HG02938 (cell line): ENCODE measurements at regions not wholly inside any gene's neighbourhood (a gene's known extent, or its start where the extent isn't known, plus 50 kb on each side); places are given as distances from the start of the nearest gene placed in this dataset.

Source experiments
- ATAC-seq: cut with Tn5 transposase; IDR thresholded peaks from one replicate; pipeline ENCODE4 v1.9.1; 2021; ENCODE audit warnings: mild to moderate bottlenecking, moderate library complexity; ENCODE audit not compliant: unreplicated experiment

- ATAC-seq = no peak
Measured at GRCh38 chr4:23667659-23668058, 222.2 kb downstream of the PPARGC1A start.

- no peak for ATAC-seq
Measured at GRCh38 chr4:23660865-23661264, 229.0 kb downstream of the PPARGC1A start.

GRCh38 chr4:23654791-23655190 is 235.1 kb downstream of the PPARGC1A start:
- ATAC-seq = no peak

- no peak for ATAC-seq
Measured at GRCh38 chr4:23648854-23649596, 240.8 kb downstream of the PPARGC1A start.

- no peak for ATAC-seq
Measured at GRCh38 chr4:23635468-23635867, 254.4 kb downstream of the PPARGC1A start.

GRCh38 chr4:23631255-23631950 is 258.4 kb downstream of the PPARGC1A start:
- ATAC-seq = no peak

- no peak for ATAC-seq
Measured at GRCh38 chr4:23630110-23630509, 259.7 kb downstream of the PPARGC1A start.

- ATAC-seq = no peak
Measured at GRCh38 chr4:23629421-23629820, 260.4 kb downstream of the PPARGC1A start.

GRCh38 chr4:23614284-23614892 is 275.5 kb downstream of the PPARGC1A start:
- ATAC-seq = no peak

- ATAC-seq = no peak
Measured at GRCh38 chr4:23613782-23614181, 276.1 kb downstream of the PPARGC1A start.

GRCh38 chr4:23602720-23603119 is 287.1 kb downstream of the PPARGC1A start:
- no peak for ATAC-seq

- no peak for ATAC-seq
Measured at GRCh38 chr4:23594125-23594524, 295.7 kb downstream of the PPARGC1A start.

- ATAC-seq = no peak
Measured at GRCh38 chr4:23590431-23590830, 299.4 kb downstream of the PPARGC1A start.

GRCh38 chr4:23584024-23584423 is 305.8 kb downstream of the PPARGC1A start:
- ATAC-seq = no peak

GRCh38 chr4:23582671-23583070 is 307.2 kb downstream of the PPARGC1A start:
- ATAC-seq = no peak

- no peak for ATAC-seq
Measured at GRCh38 chr4:23579166-23579565, 310.7 kb downstream of the PPARGC1A start.

GRCh38 chr4:23577398-23577797 is 312.4 kb downstream of the PPARGC1A start:
- no peak for ATAC-seq

- ATAC-seq = no peak
Measured at GRCh38 chr4:23572382-23572781, 317.5 kb downstream of the PPARGC1A start.

GRCh38 chr4:23567338-23567737 is 322.5 kb downstream of the PPARGC1A start:
- ATAC-seq = no peak

GRCh38 chr4:23560748-23561147 is 329.1 kb downstream of the PPARGC1A start:
- no peak for ATAC-seq

GRCh38 chr4:23558101-23558500 is 331.7 kb downstream of the PPARGC1A start:
- no peak for ATAC-seq

- ATAC-seq = no peak
Measured at GRCh38 chr4:23547601-23548000, 342.2 kb downstream of the PPARGC1A start.
